ENCODE measurements at regions not wholly inside any gene's neighbourhood (a gene's known extent, or its start where the extent isn't known, plus 50 kb on each side); places are given as distances from the start of the nearest gene placed in this dataset.

- intact Hi-C loops (cut with micrococcal nuclease; ENCODE audit: unreplicated experiment), result no loop called here
- BruUV-seq (replicated peaks), result no TSS peak
- CTCF ChIA-PET (ENCODE audit: unreplicated experiment), result no interaction called here
These were observed 184.8 kb downstream of the CDC5L start for GRCh38 chr6:44572346-44572745.

GRCh38 chr6:44575644-44576043, 188.1 kb downstream of the CDC5L start:
- no TSS peak for BruUV-seq (replicated peaks)
- no peaks in the 10 kb centered on the region for H3K9me3 ChIP-seq (ENCODE audit: low read length)
- H3K4me1 ChIP-seq (ENCODE audit: insufficient read depth, low read length, poor library complexity, severe bottlenecking), result no peaks in the 10 kb centered on the region
- no peak overlapping the region for H3K4me3 ChIP-seq (ENCODE audit: low read depth, low read length, poor library complexity, severe bottlenecking)
- intact Hi-C loops (cut with micrococcal nuclease; ENCODE audit: unreplicated experiment), result no loop called here
- H3K79me2 ChIP-seq (ENCODE audit: insufficient read depth, low read depth, low read length), result no peaks in the 10 kb centered on the region
- no peak for DNase-seq (ENCODE audit: low spot score)
- H2AFZ ChIP-seq (ENCODE audit: low read length), result no peak overlapping the region
- POLR2A ChIA-PET, result no interaction called here
- no peak overlapping the region for H3K27ac ChIP-seq (ENCODE audit: low read depth, low read length, poor library complexity, severe bottlenecking)
- CTCF ChIA-PET (ENCODE audit: unreplicated experiment), result no interaction called here
- no peaks in the 10 kb centered on the region for H4K20me1 ChIP-seq (ENCODE audit: insufficient read depth, low read length)
- TF ChIP-seq EZH2phosphoT487 (IDR thresholded peaks at IDR 0.05; ENCODE audit: borderline replicate concordance, low read depth, low read length) (no peak), CTCF (conservative IDR thresholded peaks at IDR 0.05; ENCODE audit: low read length) (no peak)
- no peaks in the 10 kb centered on the region for H3K9me2 ChIP-seq (ENCODE audit: insufficient read depth, low read length)
- H3K36me3 ChIP-seq (ENCODE audit: insufficient read depth, low read length), result no peaks in the 10 kb centered on the region
- no peak overlapping the region for H3K4me2 ChIP-seq (ENCODE audit: low read length)

More at GRCh38 chr6:44572346-44572745, 184.8 kb downstream of the CDC5L start:
- no peak overlapping the region for H3K4me3 ChIP-seq (ENCODE audit: low read depth, low read length, poor library complexity, severe bottlenecking)
- no peaks in the 10 kb centered on the region for H3K36me3 ChIP-seq (ENCODE audit: insufficient read depth, low read length)
- H2AFZ ChIP-seq (ENCODE audit: low read length), result no peak overlapping the region
- TF ChIP-seq CTCF (conservative IDR thresholded peaks at IDR 0.05; ENCODE audit: low read length) (no peak), EZH2phosphoT487 (IDR thresholded peaks at IDR 0.05; ENCODE audit: borderline replicate concordance, low read depth, low read length) (no peak)
- POLR2A ChIA-PET, result no interaction called here
- no peaks in the 10 kb centered on the region for H3K9me3 ChIP-seq (ENCODE audit: low read length)
- no peak for DNase-seq (ENCODE audit: low spot score)
- no peaks in the 10 kb centered on the region for H3K79me2 ChIP-seq (ENCODE audit: insufficient read depth, low read depth, low read length)
- no peaks in the 10 kb centered on the region for H3K9me2 ChIP-seq (ENCODE audit: insufficient read depth, low read length)
- no peak overlapping the region for H3K27ac ChIP-seq (ENCODE audit: low read depth, low read length, poor library complexity, severe bottlenecking)
- H4K20me1 ChIP-seq (ENCODE audit: insufficient read depth, low read length), result no peaks in the 10 kb centered on the region
- H3K4me2 ChIP-seq (ENCODE audit: low read length), result no peak overlapping the region
- no peaks in the 10 kb centered on the region for H3K4me1 ChIP-seq (ENCODE audit: insufficient read depth, low read length, poor library complexity, severe bottlenecking)

- Histone ChIP-seq H3K4me1 (ENCODE audit: insufficient read depth, low read length, poor library complexity, severe bottlenecking) (no peaks in the 10 kb centered on the region), H3K27ac (ENCODE audit: low read depth, low read length, poor library complexity, severe bottlenecking) (no peak overlapping the region), H3K9me2 (ENCODE audit: insufficient read depth, low read length) (no peaks in the 10 kb centered on the region), H3K36me3 (ENCODE audit: insufficient read depth, low read length) (no peaks in the 10 kb centered on the region), H4K20me1 (ENCODE audit: insufficient read depth, low read length) (no peaks in the 10 kb centered on the region), H3K79me2 (ENCODE audit: insufficient read depth, low read depth, low read length) (no peaks in the 10 kb centered on the region), H2AFZ (ENCODE audit: low read length) (no peak overlapping the region), H3K9me3 (ENCODE audit: low read length) (no peaks in the 10 kb centered on the region), H3K4me2 (ENCODE audit: low read length) (no peak overlapping the region), H3K4me3 (ENCODE audit: low read depth, low read length, poor library complexity, severe bottlenecking) (no peak overlapping the region)
- no peak for TF ChIP-seq CTCF (conservative IDR thresholded peaks at IDR 0.05; ENCODE audit: low read length)
- TF ChIP-seq EZH2phosphoT487 (IDR thresholded peaks at IDR 0.05; ENCODE audit: borderline replicate concordance, low read depth, low read length), result no peak
- ChIA-PET POLR2A (no interaction called here), CTCF (ENCODE audit: unreplicated experiment) (no interaction called here)
- DNase-seq (ENCODE audit: low spot score), result no peak
- intact Hi-C loops (cut with micrococcal nuclease; ENCODE audit: unreplicated experiment), result no loop called here
- no TSS peak for BruUV-seq (replicated peaks)
These were observed 188.7 kb downstream of the CDC5L start for GRCh38 chr6:44576132-44576631.
